KOPT-K1 (cell line): ENCODE measurements at regions not wholly inside any gene's neighbourhood (a gene's known extent, or its start where the extent isn't known, plus 50 kb on each side); places are given as distances from the start of the nearest gene placed in this dataset.

Experiments
- H3K27ac ChIP-seq: fragments of 200-600 bp; sonication (generic); 2 replicates; pipeline ENCODE4 v1.5.1; 2016; ENCODE audit warnings: antibody characterized with exemption, mild to moderate bottlenecking, low read depth, low read length; ENCODE audit not compliant: poor library complexity, severe bottlenecking
- H3K36me3 ChIP-seq: fragments of 200-600 bp; sonication (generic); 2 replicates; pipeline ENCODE4 v1.5.1; 2017; ENCODE audit warnings: antibody characterized with exemption, mild to moderate bottlenecking, low read length, moderate library complexity; ENCODE audit not compliant: insufficient read depth
- H3K9me3 ChIP-seq: fragments of 200-600 bp; sonication (generic); 2 replicates; pipeline ENCODE4 v1.5.1; 2017; ENCODE audit warnings: antibody characterized with exemption, low read length, mild to moderate bottlenecking; ENCODE audit not compliant: insufficient read depth, poor library complexity, severe bottlenecking

GRCh38 chr16:73149334-73149733 lies 101.4 kb upstream of the ZFHX3 start:
- Histone ChIP-seq H3K27ac (no peak overlapping the region), H3K9me3 (peaks cover 5% of the 10 kb centered on the region)

DNA sequence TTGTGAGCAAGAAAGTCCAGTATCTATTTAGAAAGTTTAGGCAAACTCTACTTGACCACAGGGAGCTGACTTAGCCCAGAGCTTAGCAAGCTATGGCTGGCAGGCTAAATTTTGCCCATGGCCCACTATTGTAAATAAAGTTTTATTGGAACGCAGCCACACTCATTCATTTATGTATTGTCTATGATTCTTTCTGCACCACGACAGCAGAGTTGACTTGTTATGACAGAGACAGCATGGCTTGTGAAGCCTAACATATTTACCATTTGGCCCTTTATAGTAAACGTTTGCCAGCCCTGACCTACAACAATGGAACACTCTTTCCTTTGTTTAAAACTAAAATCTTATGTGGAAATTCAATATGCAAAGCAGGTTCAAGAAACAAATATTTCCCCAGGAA lies 100.0 kb upstream of the ZFHX3 start:
- peaks cover 5% of the 10 kb centered on the region for H3K9me3 ChIP-seq
- H3K36me3 ChIP-seq, result no peaks in the 10 kb centered on the region
- no peak overlapping the region for H3K27ac ChIP-seq

More at GRCh38 chr16:73149334-73149733, 101.4 kb upstream of the ZFHX3 start:
- no peaks in the 10 kb centered on the region for H3K36me3 ChIP-seq

DNA sequence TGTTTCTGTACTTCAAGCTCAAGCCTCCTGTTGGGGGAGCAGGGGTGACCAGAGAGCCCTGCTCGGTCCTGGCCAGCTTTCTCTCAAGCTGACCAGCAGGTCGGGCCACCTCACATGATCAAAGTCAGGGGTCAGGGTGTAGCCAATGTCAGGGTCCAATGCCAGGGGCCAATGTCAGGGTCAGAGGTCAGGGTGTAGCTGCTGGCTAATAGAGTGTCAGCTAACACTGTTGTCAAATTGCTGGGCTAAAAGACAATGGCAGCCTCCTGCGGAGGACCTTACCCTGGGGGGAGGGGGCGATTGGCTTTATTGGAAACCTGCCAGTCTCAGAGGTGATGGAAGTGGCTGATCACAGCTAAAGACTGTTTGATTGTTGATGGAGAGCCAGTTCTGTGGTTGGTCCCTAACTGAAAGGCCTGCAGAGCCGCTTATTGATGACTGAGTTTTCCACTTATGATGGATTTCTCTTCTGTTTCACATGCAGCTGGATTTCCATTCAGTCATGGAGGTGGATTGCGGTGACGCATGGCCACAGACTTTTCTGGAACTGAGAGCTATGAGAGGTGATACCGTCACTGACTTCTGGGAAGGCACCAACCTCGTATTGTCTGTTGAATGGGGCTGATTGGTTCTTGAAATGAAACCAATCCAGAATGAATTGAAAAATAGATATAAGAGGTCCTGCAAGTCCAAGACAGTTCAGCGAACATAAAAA lies 97.4 kb upstream of the ZFHX3 start:
- Histone ChIP-seq H3K27ac (no peak overlapping the region), H3K36me3 (no peaks in the 10 kb centered on the region), H3K9me3 (peaks cover 5% of the 10 kb centered on the region)

DNA sequence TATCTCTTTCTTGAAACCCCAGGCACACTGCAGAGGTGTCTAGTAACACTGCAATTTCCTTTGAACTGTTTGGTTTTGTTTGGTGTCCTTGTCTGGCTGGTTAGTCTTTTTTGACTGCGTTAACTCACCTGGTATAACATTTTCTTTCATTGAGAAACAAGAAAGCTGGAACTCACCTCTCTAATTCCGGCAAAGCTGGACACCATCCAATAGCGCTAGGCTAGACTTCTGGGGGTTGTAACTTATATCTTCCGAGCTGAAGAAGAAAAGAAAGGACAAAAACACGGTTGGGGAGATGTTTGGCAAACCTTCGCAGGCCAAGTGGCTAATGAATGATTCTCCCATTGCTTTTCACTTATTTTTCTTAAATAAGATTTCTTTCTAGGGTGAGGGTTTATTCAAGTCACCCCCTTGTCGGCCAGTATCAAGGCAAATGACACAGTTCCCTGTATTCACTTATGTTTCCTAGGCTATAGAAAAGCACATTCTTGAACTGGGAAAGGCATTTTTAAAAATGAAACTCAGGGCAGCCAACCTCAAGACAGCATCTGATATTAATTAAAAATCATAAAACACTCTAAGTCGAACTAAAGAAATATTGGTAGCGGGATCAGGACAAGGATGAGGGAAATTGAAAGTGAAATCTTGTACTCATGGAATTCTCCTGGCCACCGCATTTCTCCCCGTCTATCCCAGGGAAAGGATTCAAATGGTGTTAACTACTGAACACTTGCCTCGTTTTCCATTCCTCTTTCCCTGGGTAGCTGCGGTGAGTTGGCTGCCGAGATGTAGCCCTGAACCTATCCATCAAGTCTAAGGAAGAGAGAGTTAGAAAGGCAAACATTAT lies 95.9 kb upstream of the ZFHX3 start:
- Histone ChIP-seq H3K27ac (no peak overlapping the region), H3K36me3 (no peaks in the 10 kb centered on the region), H3K9me3 (peaks cover 5% of the 10 kb centered on the region)

- Histone ChIP-seq H3K27ac (no peak overlapping the region), H3K9me3 (peaks cover 5% of the 10 kb centered on the region), H3K36me3 (no peaks in the 10 kb centered on the region)
Observed at GRCh38 chr16:73143002-73143401, 95.1 kb upstream of the ZFHX3 start.

- Histone ChIP-seq H3K36me3 (no peaks in the 10 kb centered on the region), H3K27ac (no peak overlapping the region), H3K9me3 (peaks cover 5% of the 10 kb centered on the region)
Observed at GRCh38 chr16:73142053-73142854, 94.3 kb upstream of the ZFHX3 start.

- no peak overlapping the region for H3K27ac ChIP-seq
- H3K9me3 ChIP-seq, result no peaks in the 10 kb centered on the region
Observed at GRCh38 chr16:73140929-73141328, 93.0 kb upstream of the ZFHX3 start.

GRCh38 chr16:73131156-73131862 lies 83.4 kb upstream of the ZFHX3 start:
- H3K27ac ChIP-seq, result no peak overlapping the region
- no peaks in the 10 kb centered on the region for H3K36me3 ChIP-seq
- no peaks in the 10 kb centered on the region for H3K9me3 ChIP-seq

More at GRCh38 chr16:73140929-73141328, 93.0 kb upstream of the ZFHX3 start:
- H3K36me3 ChIP-seq, result no peaks in the 10 kb centered on the region

- no peaks in the 10 kb centered on the region for H3K36me3 ChIP-seq
- H3K27ac ChIP-seq, result no peak overlapping the region
- H3K9me3 ChIP-seq, result no peaks in the 10 kb centered on the region
Observed at GRCh38 chr16:73129455-73129854, 81.5 kb upstream of the ZFHX3 start.

DNA sequence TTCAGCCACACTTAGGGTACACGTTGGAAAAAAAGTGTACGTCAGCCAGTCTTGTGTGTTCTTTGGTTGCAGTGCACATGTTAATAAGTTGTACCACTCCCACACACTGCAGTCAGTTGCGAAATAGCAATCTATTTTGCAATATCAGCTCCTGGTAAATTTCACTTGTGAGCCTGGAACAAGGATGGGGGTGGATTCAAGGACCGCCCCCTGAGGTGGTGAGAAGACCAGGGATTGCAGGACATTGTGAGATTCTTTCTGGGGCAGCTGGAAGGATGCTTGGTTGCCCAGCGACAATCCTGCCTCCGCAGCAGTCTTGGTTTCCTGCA lies 78.6 kb upstream of the ZFHX3 start:
- H3K9me3 ChIP-seq, result no peaks in the 10 kb centered on the region
- H3K36me3 ChIP-seq, result no peaks in the 10 kb centered on the region
- no peak overlapping the region for H3K27ac ChIP-seq

DNA sequence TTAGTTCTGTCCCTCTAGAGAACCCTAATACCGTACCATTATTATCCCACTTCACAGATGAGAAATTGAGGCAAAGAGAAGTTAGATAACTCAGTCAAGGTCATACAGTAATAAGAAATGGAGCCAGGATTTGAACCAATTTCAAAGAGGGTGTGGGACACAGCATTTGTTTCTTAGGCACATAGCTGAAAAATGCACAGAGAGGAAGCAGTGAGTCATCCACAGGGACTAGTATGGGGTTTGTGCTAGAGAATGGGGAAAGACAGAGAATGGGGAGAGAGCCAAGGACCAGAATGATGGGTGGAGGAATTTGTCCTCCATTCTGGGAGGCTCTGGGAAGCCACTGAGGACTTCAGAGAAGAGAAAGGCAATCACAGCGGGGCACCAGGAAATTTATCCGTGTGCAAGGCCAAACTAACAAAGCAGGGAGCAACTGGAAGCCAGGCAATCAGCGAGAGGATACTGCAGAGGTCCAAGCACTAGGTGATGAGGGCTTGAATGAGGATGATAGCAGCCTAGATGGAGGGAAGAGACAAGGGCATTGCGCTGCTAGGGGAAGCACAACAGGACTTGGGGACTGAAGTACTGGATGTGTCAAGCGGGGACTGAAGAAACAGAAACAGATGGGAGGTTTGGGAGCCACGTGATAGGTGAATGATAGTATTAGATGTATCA lies 78.1 kb upstream of the ZFHX3 start:
- H3K36me3 ChIP-seq, result no peaks in the 10 kb centered on the region
- no peak overlapping the region for H3K27ac ChIP-seq
- H3K9me3 ChIP-seq, result no peaks in the 10 kb centered on the region

- no peaks in the 10 kb centered on the region for H3K9me3 ChIP-seq
Observed at GRCh38 chr16:73124665-73125375, 76.9 kb upstream of the ZFHX3 start.

DNA sequence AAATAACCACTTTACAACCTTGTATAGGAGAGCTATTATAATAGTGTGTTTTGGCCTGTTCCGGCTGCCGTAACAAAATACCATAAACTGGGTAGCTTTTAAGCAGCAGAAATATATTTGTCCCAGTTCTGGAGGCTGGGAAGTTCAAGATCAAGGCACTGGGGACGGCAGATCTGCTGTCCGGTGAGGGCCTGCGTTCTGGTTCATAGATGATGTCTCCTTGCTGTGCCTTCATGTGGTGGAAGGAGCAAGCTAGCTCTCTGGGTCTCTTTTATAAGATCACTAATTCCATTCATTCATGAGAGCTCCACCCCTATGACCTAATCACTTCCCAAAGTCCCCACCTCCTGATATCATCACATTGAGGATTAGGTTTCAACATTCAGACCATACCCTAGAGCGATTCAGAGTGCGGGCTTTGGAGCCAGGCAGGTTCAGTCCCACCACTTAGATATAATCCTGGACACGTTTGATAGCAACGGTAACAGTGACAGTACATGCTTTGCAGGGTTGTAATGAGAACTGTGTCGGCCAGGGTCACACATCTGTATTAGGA lies 76.2 kb upstream of the ZFHX3 start:
- Histone ChIP-seq H3K27ac (no peak overlapping the region), H3K9me3 (no peaks in the 10 kb centered on the region), H3K36me3 (no peaks in the 10 kb centered on the region)

More at GRCh38 chr16:73124665-73125375, 76.9 kb upstream of the ZFHX3 start:
- H3K36me3 ChIP-seq, result no peaks in the 10 kb centered on the region
- H3K27ac ChIP-seq, result no peak overlapping the region
